ENCODE measurements at regions not wholly inside any gene's neighbourhood (a gene's known extent, or its start where the extent isn't known, plus 50 kb on each side); places are given as distances from the start of the nearest gene placed in this dataset.

DNA sequence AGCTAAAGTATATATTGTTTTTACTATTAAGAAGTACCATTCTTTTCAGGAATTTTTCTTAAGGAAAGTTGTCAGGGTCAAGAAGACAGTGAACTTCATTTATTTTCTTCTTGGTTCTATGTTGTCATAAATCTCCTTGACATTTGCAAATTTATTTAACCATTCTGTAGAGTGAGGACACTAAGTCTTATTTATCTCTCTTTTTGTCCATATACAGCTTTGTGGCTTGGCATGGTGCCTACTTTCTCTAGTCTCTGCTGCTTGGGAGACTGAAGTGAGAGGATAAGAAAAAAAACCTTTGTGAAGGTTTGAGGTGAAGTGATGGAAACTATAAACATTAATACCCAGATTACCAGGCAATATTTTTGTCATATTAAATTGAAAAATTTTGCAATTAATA is 1389.4 kb downstream of the SUCLG1 start:
- no peak overlapping the region for H3K4me3 ChIP-seq (ENCODE audit: low read depth, low read length)
- TF ChIP-seq, protein P1, sequence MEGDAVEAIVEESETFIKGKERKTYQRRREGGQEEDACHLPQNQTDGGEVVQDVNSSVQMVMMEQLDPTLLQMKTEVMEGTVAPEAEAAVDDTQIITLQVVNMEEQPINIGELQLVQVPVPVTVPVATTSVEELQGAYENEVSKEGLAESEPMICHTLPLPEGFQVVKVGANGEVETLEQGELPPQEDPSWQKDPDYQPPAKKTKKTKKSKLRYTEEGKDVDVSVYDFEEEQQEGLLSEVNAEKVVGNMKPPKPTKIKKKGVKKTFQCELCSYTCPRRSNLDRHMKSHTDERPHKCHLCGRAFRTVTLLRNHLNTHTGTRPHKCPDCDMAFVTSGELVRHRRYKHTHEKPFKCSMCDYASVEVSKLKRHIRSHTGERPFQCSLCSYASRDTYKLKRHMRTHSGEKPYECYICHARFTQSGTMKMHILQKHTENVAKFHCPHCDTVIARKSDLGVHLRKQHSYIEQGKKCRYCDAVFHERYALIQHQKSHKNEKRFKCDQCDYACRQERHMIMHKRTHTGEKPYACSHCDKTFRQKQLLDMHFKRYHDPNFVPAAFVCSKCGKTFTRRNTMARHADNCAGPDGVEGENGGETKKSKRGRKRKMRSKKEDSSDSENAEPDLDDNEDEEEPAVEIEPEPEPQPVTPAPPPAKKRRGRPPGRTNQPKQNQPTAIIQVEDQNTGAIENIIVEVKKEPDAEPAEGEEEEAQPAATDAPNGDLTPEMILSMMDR (IDR thresholded peaks at IDR 0.05; ENCODE audit: insufficient read depth, low read length) = no peak
- peak; percentile 29 for DNase-seq (ENCODE audit: low read depth)

DNA sequence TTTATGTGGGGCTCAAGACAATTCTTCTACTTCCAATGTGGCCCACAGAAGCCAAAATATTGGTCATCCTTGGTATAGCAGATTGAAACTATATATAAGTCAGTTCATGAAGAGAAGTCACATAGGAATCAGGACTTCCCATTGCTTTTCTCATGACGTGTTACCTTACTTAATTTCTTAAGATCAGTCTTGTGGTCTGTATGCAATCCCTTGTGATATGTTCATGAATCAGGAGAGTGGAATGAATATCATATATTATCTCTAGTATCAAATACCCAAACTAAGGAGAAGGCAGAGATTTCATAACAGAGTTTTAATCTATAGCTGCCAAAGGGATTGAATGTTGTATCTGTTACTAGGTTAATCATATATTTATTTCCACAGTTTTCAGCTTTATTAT is 1390.4 kb downstream of the SUCLG1 start:
- TF ChIP-seq, protein P1 (IDR thresholded peaks at IDR 0.05; ENCODE audit: insufficient read depth, low read length) = no peak
- H3K4me3 ChIP-seq (ENCODE audit: low read depth, low read length) = no peak overlapping the region
- no peak for DNase-seq (ENCODE audit: low read depth)

DNA sequence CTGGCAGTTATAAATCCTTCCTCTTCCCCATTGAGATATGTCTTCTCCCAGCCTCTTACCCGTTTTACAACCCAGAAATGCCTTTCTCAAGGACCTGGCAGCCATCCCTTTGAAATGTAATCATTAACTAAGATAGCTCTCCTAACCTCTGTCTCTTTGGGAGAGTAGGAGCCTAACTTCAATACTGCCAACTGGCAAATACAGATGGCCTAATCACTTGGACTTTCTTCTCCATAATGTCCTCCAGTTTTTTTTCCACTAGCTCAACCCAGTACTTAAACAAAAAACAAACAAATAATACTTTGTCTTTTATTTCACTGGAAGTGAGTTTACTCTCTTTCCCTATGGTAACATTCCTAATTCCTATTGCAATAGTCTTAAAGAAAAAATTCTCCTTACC is 1391.1 kb downstream of the SUCLG1 start:
- DNase-seq (ENCODE audit: low read depth) = no peak
- TF ChIP-seq, protein P1 (IDR thresholded peaks at IDR 0.05; ENCODE audit: insufficient read depth, low read length) = no peak
- no peak overlapping the region for H3K4me3 ChIP-seq (ENCODE audit: low read depth, low read length)

DNA sequence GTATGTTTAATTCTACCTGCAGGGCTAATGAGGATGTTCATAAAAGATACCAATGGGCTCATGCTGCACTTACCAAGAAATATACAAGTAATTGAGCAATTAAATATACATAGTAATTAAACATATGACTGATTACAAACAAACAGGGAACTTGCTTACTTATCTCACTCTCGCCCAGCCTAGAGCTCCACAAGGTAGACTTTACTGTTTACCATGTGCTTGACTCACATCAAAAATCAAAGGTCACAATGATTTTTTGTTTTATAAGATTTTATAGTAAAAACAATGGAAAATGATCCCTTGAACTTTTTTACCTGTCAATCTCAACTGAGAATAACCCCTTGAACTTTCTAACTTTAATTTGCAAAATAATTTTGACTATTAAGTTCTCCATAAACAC is 1395.1 kb downstream of the SUCLG1 start:
- TF ChIP-seq, protein P1 (IDR thresholded peaks at IDR 0.05; ENCODE audit: insufficient read depth, low read length) = no peak

DNA sequence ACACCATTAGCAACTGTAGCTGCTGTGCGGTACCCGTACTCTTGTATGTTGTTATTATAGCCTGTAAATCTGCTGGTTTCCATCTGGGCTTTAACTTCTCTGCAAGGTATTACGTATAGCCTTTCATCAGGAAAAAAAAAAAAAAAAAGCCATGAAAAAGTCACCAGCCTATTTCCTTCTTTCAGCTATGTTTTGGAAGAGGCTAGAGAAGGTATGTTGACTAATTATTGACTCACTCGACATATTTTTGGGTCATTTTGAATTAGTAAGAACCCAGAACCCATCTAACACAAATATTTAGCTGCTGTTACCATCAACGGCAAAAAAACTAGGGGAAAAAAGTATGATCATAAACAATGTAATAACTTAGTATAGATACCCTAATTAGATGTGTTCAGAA is 1395.6 kb downstream of the SUCLG1 start:
- TF ChIP-seq, protein P1 (IDR thresholded peaks at IDR 0.05; ENCODE audit: insufficient read depth, low read length) = no peak
- no peak overlapping the region for H3K4me3 ChIP-seq (ENCODE audit: low read depth, low read length)
- DNase-seq (ENCODE audit: low read depth) = no peak

More for the DNA sequence above, 1395.1 kb downstream of the SUCLG1 start:
- DNase-seq (ENCODE audit: low read depth) = no peak
- H3K4me3 ChIP-seq (ENCODE audit: low read depth, low read length) = no peak overlapping the region

DNA sequence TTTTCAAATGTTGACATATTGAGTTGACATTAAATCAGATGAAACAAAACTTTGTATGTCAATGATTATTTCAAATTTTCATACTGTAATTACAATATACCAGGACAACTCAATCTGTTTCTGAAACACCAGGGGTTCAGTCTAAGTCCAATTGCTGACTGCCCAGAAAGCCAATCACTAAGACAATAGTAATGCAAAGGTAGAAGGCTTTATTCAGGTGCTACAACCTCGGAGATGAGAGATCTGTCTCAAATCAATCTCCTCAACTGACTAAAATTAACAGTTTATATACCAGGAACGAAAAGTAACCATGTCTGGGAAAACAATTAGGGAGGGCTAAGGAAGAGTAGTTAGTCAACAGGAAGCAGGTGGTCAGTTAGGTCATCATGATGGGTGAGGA is 1400.4 kb downstream of the SUCLG1 start:
- H3K4me3 ChIP-seq (ENCODE audit: low read depth, low read length) = no peak overlapping the region
- TF ChIP-seq, protein P1 (IDR thresholded peaks at IDR 0.05; ENCODE audit: insufficient read depth, low read length) = no peak
- DNase-seq (ENCODE audit: low read depth) = no peak

DNA sequence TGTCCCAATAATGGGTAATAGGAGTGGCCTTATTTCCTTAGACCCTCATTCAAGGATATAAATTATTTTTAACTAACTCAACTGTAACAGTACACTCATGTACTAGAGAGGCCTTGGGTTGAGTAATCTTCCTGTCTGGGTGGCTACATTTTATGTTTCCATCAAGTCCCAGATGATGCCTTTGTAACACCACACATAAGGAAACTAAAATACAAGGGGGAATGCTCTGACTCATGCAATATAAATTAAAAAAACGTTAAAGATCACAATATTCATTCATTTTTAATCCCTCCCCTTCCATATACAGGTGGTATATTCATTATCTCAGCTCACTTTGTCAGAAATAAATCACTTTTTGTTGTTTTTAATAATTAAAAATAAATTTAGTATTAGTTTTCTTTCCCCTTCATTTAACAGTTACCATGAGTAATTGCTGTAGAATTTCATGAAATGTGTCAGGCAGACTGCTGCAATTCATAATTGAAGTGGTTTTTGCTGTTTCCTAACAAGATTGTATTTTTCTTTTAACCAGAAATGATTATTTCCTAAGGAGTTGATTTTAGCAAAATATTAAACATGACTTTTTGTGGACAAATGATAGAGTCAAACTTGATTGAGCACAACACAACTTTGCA is 1403.6 kb downstream of the SUCLG1 start:
- TF ChIP-seq, protein P1 (IDR thresholded peaks at IDR 0.05; ENCODE audit: insufficient read depth, low read length) = no peak
- peak; percentile 58 for DNase-seq (ENCODE audit: low read depth)
- no peak overlapping the region for H3K4me3 ChIP-seq (ENCODE audit: low read depth, low read length)

Data from fibroblast of the aortic adventitia (primary cell).